T-helper 2 cell (primary cell): ENCODE measurements at regions not wholly inside any gene's neighbourhood (a gene's known extent, or its start where the extent isn't known, plus 50 kb on each side); places are given as distances from the start of the nearest gene placed in this dataset.
A peak's percentile ranks its signal among the peaks of the same experiment; 100 is the strongest.

ENCODE experiments used
- DNase-seq, 5 experiments: peaks; one replicate each; pipeline versions ENCODE4 v3.0.0 to v3.0.0-alpha.2; 2012 to 2022

DNA sequence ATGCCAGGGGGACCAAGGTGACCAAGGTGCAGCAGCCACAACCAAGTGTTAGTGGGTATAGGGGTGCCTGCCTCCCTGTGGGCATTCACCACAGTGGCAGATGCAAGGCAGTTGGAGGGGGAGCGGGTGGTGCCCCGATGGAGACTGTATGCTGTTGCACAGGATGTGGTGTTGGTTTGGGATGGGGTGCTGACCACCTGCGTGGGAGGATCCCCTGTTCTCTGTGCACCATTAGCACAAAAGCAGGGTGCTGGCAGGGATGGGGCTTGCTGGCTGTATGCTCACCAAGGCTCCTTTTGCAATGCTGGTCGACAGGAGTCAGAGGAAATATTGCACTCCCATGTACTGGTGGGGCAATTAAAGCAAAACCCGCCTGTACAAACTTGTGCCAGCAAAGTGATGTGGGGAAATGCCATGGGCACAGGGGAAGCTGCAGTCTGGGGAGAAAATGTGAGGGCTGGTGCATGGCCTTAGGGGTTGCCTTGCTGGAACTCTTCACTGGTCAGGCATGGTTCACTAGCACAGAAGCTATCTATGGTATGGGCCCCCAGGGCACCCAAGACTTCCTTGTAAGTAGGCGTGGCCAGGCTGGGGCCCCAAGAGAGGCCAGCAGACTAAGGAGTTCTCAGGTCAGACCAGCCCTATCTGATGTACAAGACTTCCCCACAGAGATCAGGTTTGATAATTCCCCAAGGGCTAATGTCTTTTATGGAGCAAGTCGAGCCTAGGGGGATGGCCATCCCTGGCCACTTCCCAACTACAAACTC is 51.9 kb upstream of the GNAT3 start:
- DNase-seq: peak in 1 of 5 experiments; percentile 5

GRCh38 chr7:80565554-80565953 is 53.7 kb upstream of the GNAT3 start:
- DNase-seq: no peak

- DNase-seq: no peak
These were observed 56.8 kb upstream of the CD36 start for GRCh38 chr7:80581486-80582260.

DNA sequence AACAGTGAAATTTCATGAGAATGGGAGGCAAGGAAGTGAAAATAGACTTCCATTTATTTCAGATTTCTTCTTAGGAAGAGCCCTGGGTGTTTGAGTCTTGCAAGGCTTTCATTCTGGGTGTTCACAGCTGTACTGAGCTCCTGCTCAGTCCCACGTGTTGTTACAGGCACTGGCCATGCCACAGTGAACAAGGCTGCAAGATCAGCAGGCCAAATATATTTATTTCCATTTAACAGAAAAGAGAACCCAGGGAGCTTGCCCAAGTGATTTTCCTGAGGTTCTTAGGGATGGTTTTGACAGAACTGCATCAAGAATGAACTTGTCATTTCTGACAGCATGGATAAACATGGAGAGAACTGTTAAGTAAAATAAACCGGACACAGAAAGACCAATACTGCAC is 54.5 kb upstream of the CD36 start:
- no peak for DNase-seq

- DNase-seq: no peak
These were observed 53.7 kb upstream of the CD36 start for GRCh38 chr7:80584778-80585177.

DNA sequence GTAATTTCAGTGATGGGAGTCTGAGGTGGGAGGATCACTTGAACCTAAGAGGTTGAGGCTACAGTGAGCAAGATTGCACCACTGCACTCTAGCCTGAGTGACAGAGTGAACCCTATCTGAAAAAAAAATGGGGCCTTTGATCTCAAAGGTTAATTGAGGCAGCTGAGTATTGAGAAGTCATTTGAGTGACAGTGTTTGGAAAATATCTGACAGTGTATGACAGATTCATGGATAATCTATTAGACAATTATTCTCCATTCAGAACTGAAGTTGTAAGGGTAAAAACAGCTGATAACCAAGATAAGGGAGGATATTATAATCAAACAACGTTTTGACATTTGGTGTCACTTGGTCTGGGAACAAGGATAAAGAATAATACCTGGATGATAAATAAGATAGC is 50.9 kb upstream of the CD36 start:
- no peak for DNase-seq

DNA sequence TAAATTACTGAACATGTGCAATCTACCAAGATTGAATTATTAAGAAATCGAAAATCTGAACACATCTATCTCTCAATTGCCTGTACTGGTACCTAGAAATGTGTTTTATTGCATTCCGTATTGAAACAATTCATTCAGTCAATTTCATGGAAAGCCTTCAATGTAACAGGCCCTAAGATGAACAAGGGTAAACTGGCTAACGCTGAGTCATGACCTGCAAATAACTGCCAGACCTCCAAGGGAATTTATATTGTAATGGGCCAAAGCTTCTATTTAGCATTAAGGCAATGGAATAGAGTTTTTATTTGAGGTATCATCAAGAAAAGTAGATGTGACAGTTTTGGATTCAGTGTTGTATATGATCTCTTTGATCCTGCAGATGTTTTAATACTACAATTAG is 49.9 kb upstream of the CD36 start:
- no peak for DNase-seq
